ENCODE measurements at regions not wholly inside any gene's neighbourhood (a gene's known extent, or its start where the extent isn't known, plus 50 kb on each side); places are given as distances from the start of the nearest gene placed in this dataset.

DNA sequence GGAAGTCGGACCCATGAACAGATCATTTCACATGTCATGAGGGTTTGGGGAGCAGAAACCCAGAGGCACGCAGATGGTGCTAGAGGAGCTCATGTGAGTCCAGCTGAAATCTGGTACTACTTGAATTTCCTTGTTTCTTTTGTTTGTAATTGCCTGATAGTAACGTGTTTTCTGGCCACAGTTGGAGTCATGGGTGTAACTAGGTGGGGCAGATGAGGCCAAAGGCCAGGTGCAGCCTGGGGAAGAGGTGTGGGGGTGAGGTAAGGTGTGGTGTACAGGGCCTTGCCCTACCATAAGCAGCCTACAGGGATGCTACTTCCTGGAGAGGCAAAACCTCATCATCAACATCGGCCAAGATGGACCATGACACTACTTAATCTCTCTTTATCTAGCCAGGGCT lies 271.4 kb downstream of the PTTG2 start:
- TF ChIP-seq, protein P1, sequence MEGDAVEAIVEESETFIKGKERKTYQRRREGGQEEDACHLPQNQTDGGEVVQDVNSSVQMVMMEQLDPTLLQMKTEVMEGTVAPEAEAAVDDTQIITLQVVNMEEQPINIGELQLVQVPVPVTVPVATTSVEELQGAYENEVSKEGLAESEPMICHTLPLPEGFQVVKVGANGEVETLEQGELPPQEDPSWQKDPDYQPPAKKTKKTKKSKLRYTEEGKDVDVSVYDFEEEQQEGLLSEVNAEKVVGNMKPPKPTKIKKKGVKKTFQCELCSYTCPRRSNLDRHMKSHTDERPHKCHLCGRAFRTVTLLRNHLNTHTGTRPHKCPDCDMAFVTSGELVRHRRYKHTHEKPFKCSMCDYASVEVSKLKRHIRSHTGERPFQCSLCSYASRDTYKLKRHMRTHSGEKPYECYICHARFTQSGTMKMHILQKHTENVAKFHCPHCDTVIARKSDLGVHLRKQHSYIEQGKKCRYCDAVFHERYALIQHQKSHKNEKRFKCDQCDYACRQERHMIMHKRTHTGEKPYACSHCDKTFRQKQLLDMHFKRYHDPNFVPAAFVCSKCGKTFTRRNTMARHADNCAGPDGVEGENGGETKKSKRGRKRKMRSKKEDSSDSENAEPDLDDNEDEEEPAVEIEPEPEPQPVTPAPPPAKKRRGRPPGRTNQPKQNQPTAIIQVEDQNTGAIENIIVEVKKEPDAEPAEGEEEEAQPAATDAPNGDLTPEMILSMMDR (IDR thresholded peaks at IDR 0.05 in 8 of 11, conservative IDR thresholded peaks at IDR 0.05 in 3 of 11): no peak
- TF ChIP-seq POLR2A (IDR thresholded peaks at IDR 0.05): no peak

Measured in spleen (tissue), 7 donors.